ENCODE measurements at regions not wholly inside any gene's neighbourhood (a gene's known extent, or its start where the extent isn't known, plus 50 kb on each side); places are given as distances from the start of the nearest gene placed in this dataset.

DNA sequence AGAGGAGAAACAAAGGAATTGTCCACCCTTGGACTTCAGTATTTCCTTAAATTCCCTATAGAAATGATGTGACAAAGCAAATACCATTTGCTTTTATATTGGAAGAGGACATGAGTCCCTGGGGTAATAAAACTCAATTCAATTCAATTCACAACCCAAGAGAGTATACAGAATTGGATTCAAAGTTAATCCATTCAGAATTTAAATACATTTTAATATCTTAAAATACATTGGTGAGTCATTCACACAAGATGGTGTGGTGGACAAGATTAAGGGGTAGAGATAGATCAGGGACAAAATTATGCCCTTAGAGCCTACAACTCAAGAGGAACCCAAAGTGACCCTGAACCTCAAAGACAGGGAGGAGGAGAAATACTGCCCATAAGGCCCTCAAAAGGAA, 495.0 kb upstream of the TMPO start:
- H3K4me1 Mint-ChIP-seq (ENCODE audit: low read depth): no peaks in the 10 kb centered on the region
- DNase-seq: no peak
- H3K36me3 Mint-ChIP-seq: no peaks in the 10 kb centered on the region
- no peaks in the 10 kb centered on the region for H3K9me3 Mint-ChIP-seq
- POLR2A ChIA-PET: no interaction called here
- H3K27me3 Mint-ChIP-seq: no peaks in the 10 kb centered on the region
- CTCF ChIA-PET: no interaction called here
- H3K27ac Mint-ChIP-seq: no peak overlapping the region
- no peak overlapping the region for H3K4me3 Mint-ChIP-seq
- intact Hi-C loops (cut with micrococcal nuclease): no loop called here

DNA sequence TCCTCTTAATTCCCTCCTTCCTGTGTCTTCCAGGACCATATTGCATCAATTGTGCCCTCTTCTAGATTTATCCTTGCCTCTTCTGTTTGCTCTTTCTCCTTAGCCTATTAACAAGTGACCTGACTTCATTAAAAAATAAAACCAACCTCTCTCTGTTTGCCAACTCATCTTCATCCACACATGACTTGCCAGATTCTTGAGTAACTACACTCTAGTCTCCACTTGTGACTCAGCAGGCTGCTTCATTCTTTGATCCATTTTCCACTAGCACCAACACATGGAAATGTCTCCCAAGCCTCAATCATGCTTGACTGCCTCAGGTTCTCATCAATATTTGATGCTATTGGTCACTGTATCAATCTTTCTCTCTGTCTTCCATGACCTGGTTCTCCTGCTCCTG, 492.4 kb upstream of the TMPO start:
- Mint-ChIP-seq H3K27me3 (no peaks in the 10 kb centered on the region), H3K4me1 (ENCODE audit: low read depth) (no peaks in the 10 kb centered on the region), H3K9me3 (no peaks in the 10 kb centered on the region), H3K36me3 (no peaks in the 10 kb centered on the region), H3K27ac (no peak overlapping the region), H3K4me3 (no peak overlapping the region)
- no peak for DNase-seq
- POLR2A ChIA-PET: no interaction called here
- intact Hi-C loops (cut with micrococcal nuclease): no loop called here
- CTCF ChIA-PET: interaction anchor here (0.7 kb wide), 1 partner anchor 167 kb away, joined by 3 read pairs; no protein-coding TSS in a partner anchor

DNA sequence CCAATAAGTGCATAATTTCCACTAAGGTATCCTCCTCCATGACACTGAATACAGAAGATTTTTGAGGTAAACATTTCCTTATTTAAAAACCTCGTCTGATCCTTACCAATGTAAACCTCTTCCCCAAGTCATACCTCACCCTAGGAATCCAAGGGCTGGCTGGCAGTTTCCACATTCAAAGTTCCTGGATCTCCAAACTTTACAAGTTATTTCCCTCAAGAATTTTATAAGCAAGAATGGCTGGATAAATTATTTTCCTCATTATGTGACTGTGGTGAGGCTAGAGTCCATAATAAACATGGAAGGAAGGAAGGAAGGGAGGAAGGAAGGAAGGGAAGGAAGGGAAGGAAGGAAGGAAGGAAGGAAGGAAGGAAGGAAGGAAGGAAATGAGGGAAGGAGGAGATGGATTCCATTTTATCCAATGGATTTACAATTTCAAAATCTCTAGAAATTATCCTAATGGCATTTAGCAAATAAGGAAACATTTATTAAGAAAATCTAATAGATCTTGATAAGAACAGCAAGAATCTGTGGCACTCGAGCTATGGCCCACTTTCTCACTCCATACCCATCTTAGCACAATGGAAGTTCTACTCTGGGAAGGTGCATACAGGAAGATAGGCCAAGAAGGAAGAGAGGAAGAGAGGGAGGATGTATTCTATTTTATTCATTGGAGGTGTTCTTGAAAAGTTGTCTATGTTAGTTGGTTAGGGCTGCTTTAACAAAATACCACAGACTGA, 477.8 kb upstream of the TMPO start:
- POLR2A ChIA-PET: no interaction called here
- H3K36me3 Mint-ChIP-seq: no peaks in the 10 kb centered on the region
- H3K27ac Mint-ChIP-seq: no peak overlapping the region
- H3K9me3 Mint-ChIP-seq: peaks cover 6% of the 10 kb centered on the region
- H3K4me3 Mint-ChIP-seq: no peak overlapping the region
- H3K4me1 Mint-ChIP-seq (ENCODE audit: low read depth): no peaks in the 10 kb centered on the region
- CTCF ChIA-PET: no interaction called here
- DNase-seq: no peak
- intact Hi-C loops (cut with micrococcal nuclease): no loop called here
- no peaks in the 10 kb centered on the region for H3K27me3 Mint-ChIP-seq

DNA sequence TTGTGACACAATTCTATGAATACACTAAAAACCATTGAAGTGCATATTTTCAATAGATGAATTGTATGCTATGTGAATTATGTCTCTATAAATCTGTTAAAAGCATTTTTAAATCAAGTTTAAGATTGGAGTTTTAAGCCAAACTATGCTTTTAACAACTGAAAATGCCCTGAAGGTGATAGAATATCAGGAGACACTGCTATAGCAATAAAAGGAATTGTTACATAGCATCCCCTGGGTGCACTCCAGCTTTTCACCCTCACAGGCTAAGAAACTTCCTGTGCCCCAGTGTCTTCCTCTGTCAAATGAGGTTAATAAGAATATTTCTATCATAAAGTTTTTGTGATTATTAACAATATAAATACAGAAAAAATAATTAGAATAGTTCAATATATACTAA, 472.7 kb upstream of the TMPO start:
- Mint-ChIP-seq H3K36me3 (no peaks in the 10 kb centered on the region), H3K4me3 (no peak overlapping the region), H3K4me1 (ENCODE audit: low read depth) (no peaks in the 10 kb centered on the region), H3K9me3 (peaks cover 6% of the 10 kb centered on the region), H3K27ac (no peak overlapping the region), H3K27me3 (no peaks in the 10 kb centered on the region)
- ChIA-PET CTCF (no interaction called here), POLR2A (no interaction called here)
- intact Hi-C loops (cut with micrococcal nuclease): no loop called here
- DNase-seq: no peak

DNA sequence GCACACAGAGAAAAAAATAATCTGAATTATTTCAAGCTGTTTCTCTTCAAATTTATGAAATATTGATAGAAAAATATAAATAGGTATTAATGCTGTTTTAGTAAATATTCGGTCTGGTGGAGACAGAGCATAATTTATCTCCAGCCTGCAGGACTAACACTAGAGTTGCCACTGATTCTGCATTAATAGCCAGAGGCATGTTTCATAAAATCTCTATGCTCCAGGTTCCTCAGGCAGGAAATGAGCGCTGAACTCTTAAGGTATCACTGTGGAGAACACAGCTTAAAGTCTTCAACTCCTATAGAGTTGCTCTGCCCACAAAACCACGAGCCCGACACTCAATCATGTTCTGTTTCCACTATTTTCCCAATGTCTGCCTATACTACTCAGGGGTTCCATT, 470.0 kb upstream of the TMPO start:
- Mint-ChIP-seq H3K9me3 (no peaks in the 10 kb centered on the region), H3K36me3 (no peaks in the 10 kb centered on the region), H3K4me3 (no peak overlapping the region), H3K27ac (no peak overlapping the region), H3K4me1 (ENCODE audit: low read depth) (no peaks in the 10 kb centered on the region), H3K27me3 (no peaks in the 10 kb centered on the region)
- ChIA-PET CTCF (no interaction called here), POLR2A (no interaction called here)
- intact Hi-C loops (cut with micrococcal nuclease): no loop called here
- DNase-seq: no peak

DNA sequence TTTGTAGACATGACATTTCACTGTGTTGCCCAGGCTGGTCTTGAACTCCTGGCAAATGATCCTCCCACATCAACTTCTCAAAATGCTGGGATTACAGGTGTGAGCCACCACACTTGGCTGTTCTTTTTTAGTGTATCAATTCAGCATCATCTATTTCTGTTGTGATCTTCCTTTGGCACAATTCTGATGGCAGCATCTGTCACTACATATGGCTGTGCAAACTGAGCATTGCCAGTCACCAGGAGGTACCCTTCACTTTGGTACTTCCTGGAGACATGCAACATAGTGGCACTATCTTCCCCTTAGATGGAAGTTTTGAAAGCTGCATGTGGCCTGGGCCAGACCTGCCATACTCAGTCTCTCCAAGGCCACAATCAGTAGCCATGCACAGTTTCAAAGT, 467.1 kb upstream of the TMPO start:
- ChIA-PET POLR2A (no interaction called here), CTCF (no interaction called here)
- Mint-ChIP-seq H3K4me1 (ENCODE audit: low read depth) (no peaks in the 10 kb centered on the region), H3K27me3 (no peaks in the 10 kb centered on the region), H3K36me3 (no peaks in the 10 kb centered on the region), H3K9me3 (no peaks in the 10 kb centered on the region), H3K4me3 (no peak overlapping the region), H3K27ac (no peak overlapping the region)
- intact Hi-C loops (cut with micrococcal nuclease): no loop called here
- no peak for DNase-seq

DNA sequence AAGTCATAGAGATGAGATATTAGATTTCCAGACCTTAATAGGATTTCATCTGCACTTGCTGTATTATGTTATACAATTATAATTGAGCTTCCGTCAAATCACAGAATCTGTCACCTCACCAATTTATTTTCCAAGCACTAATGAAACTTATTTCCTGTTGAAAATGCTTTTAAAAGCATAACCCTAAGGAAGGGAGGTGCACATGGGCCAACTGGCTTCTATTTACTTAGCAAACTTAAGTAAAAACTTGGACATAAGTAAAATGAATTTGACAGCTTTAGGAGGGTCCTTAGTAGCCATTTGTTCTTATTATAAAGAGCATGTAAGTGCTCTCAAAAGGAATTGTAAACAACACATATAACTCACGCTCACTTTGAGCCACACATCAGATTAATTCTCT, 462.2 kb upstream of the TMPO start:
- H3K9me3 Mint-ChIP-seq: no peaks in the 10 kb centered on the region
- no peaks in the 10 kb centered on the region for H3K4me1 Mint-ChIP-seq (ENCODE audit: low read depth)
- H3K27me3 Mint-ChIP-seq: no peaks in the 10 kb centered on the region
- H3K36me3 Mint-ChIP-seq: no peaks in the 10 kb centered on the region
- POLR2A ChIA-PET: no interaction called here
- DNase-seq: no peak
- intact Hi-C loops (cut with micrococcal nuclease): no loop called here
- no peak overlapping the region for H3K4me3 Mint-ChIP-seq
- H3K27ac Mint-ChIP-seq: no peak overlapping the region
- CTCF ChIA-PET: no interaction called here

DNA sequence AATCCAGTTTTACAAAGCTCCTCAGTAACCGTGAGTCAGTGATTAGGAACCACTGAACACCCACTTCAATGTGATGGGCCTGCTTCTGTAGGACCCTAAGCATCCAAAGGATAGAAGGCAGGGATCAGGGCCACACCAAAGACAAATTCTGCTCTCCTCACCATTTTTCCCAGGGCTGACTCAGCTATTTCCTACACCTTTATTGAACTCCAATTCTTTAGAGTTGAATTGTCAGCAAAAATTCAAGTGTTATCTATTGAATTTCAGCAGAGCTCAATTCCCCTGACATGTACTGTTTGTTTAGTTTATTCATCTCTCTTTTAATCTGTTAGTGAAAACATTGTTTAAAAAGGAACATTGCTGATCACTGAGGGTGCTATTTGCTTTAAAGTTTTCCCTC, 457.7 kb upstream of the TMPO start:
- POLR2A ChIA-PET: no interaction called here
- H3K9me3 Mint-ChIP-seq: no peaks in the 10 kb centered on the region
- CTCF ChIA-PET: no interaction called here

DNA sequence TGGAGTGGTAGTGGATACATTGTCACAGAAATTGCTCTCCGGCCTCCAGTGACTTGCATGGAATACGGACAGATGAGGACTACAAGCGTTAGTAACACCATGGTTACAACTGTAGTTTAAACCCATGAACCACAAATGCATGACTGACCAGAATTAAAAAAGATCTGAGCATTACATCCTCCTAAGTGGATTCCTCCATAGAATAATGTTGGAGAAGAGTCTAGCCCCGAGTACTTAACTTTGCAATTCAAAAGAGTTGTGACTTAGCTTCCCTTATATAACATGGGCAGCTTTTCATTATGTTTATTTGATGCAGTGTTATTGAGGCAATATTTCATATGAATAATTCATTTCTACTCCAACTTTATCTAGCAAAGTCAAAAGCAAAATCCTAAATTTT, 457.2 kb upstream of the TMPO start:
- no peaks in the 10 kb centered on the region for H3K4me1 Mint-ChIP-seq (ENCODE audit: low read depth)
- H3K36me3 Mint-ChIP-seq: no peaks in the 10 kb centered on the region
- H3K27ac Mint-ChIP-seq: no peak overlapping the region
- no peak overlapping the region for H3K4me3 Mint-ChIP-seq
- intact Hi-C loops (cut with micrococcal nuclease): no loop called here
- POLR2A ChIA-PET: no interaction called here
- CTCF ChIA-PET: no interaction called here
- H3K27me3 Mint-ChIP-seq: no peaks in the 10 kb centered on the region
- H3K9me3 Mint-ChIP-seq: no peaks in the 10 kb centered on the region
- no peak for DNase-seq

More for the DNA sequence above, 457.7 kb upstream of the TMPO start:
- no peaks in the 10 kb centered on the region for H3K36me3 Mint-ChIP-seq
- intact Hi-C loops (cut with micrococcal nuclease): no loop called here
- no peaks in the 10 kb centered on the region for H3K4me1 Mint-ChIP-seq (ENCODE audit: low read depth)
- no peak overlapping the region for H3K27ac Mint-ChIP-seq
- H3K27me3 Mint-ChIP-seq: no peaks in the 10 kb centered on the region
- no peak overlapping the region for H3K4me3 Mint-ChIP-seq
- DNase-seq: no peak

DNA sequence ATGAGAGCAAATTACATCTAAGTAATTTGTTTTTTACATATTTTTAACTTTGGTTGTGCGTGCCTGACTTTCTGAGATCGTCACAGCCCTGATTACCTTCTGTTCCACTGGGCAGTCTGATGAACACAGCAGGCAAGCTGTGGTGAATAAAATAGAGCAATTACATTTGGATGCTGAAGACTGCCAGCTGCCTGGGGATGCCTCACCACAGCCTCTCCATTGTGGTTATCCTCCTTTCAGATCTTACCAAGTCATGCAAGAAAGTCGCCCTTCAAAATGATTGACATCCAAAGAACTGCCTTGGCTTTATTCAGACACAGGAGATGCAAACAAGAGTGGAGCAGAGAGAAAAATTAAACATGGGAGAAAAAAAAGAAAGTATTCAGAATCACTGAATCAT, 456.6 kb upstream of the TMPO start:
- no peak for DNase-seq
- H3K9me3 Mint-ChIP-seq: no peaks in the 10 kb centered on the region
- intact Hi-C loops (cut with micrococcal nuclease): no loop called here

DNA sequence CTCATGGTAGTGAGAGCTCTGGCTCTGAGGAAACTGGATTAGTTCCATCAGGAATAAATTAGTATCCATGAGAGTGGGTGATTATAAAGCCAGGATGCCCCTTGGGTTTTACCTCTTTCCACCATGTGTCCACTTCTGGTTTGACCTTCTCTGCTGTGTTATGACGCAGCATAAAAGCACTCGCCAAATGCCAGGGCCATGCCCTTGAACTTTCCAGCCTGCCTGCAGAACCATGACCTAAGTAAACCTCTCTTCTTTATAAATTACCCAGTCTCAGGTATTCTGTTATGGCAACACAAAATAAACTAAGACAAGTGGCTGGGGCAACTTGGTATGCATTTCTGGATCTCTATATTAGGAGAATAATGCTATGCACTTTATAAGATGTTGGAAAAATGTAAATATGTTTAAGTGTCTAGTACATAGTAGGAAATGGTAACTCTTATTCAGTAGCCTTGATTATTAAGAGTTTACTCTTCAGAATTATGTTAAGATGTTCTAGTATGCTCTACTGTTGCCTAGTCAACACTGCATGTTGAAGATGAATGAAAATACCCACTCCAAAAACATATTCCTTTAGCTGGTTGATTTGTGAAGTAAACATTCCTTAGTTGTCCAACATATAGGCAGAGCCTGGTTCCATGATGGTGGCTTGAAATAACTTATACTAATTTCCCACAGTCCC, 455.6 kb upstream of the TMPO start:
- H3K36me3 Mint-ChIP-seq: no peaks in the 10 kb centered on the region
- intact Hi-C loops (cut with micrococcal nuclease): no loop called here
- no peak overlapping the region for H3K4me3 Mint-ChIP-seq
- H3K27ac Mint-ChIP-seq: no peak overlapping the region
- ChIA-PET CTCF (interaction anchor here (1.5 kb wide), 1 partner anchor 58 kb away, joined by 4 read pairs; no protein-coding TSS in a partner anchor), POLR2A (no interaction called here)
- H3K9me3 Mint-ChIP-seq: no peaks in the 10 kb centered on the region
- no peak for DNase-seq
- H3K4me1 Mint-ChIP-seq (ENCODE audit: low read depth): no peaks in the 10 kb centered on the region
- no peaks in the 10 kb centered on the region for H3K27me3 Mint-ChIP-seq

More for the DNA sequence above, 456.6 kb upstream of the TMPO start:
- Mint-ChIP-seq H3K4me1 (ENCODE audit: low read depth) (no peaks in the 10 kb centered on the region), H3K36me3 (no peaks in the 10 kb centered on the region), H3K27me3 (no peaks in the 10 kb centered on the region), H3K27ac (no peak overlapping the region), H3K4me3 (no peak overlapping the region)
- ChIA-PET CTCF (interaction anchor here (1.5 kb wide), 1 partner anchor 57 kb away, joined by 4 read pairs; no protein-coding TSS in a partner anchor), POLR2A (no interaction called here)

DNA sequence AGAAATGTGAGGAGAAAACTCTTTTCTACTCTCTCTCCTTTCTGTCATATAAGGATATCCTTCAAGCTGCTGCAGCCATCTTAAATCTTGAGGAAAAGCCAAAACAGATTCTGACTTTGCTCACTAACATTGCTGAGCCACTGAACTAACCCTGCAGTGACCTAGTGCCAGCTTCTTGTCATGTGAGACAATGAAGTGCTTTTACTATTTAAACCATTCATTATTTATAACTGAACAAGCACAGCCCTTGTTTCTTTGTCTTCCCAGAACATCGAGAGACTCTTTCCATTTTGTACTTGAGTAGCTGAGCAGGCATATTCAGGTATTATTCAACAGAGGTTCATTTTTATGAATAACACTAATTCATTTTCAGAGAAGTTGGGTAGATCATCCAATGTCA, 455.0 kb upstream of the TMPO start:
- Mint-ChIP-seq H3K27ac (no peak overlapping the region), H3K9me3 (no peaks in the 10 kb centered on the region), H3K4me3 (no peak overlapping the region), H3K27me3 (no peaks in the 10 kb centered on the region), H3K4me1 (ENCODE audit: low read depth) (no peaks in the 10 kb centered on the region), H3K36me3 (no peaks in the 10 kb centered on the region)
- ChIA-PET CTCF (interaction anchor here (1.5 kb wide), 1 partner anchor 59 kb away, joined by 4 read pairs; no protein-coding TSS in a partner anchor), POLR2A (no interaction called here)
- intact Hi-C loops (cut with micrococcal nuclease): no loop called here
- DNase-seq: no peak

All from activated CD4-positive, alpha-beta memory T cell treated with anti-CD3 and anti-CD28 coated beads for 36 hours (primary cell).